Prostate gland (tissue), 2 donors: ENCODE measurements at regions not wholly inside any gene's neighbourhood (a gene's known extent, or its start where the extent isn't known, plus 50 kb on each side); places are given as distances from the start of the nearest gene placed in this dataset.

Experiments used
- CTCF ChIP-seq, 4 experiments: fragments of 200-600 bp in 2 of 4; fragments of 450-650 bp in 2 of 4; sonication (generic) in 2 of 4; IDR thresholded peaks; 1 replicate in 3 of 4; 2 replicates in 1 of 4; pipeline ENCODE4 v1.5.1; 2016 to 2019; ENCODE audit warnings: antibody characterized with exemption in 4 of 4, mild to moderate bottlenecking in 2 of 4, moderate library complexity in 2 of 4
- POLR2A ChIP-seq: fragments of 450-650 bp; IDR thresholded peaks from one replicate; pipeline ENCODE4 v1.6.1; 2016; ENCODE audit warnings: antibody characterized with exemption, mild to moderate bottlenecking

GRCh38 chr7:3133811-3134385, 90.2 kb upstream of the CARD11 start:
- TF ChIP-seq CTCF (IDR thresholded peaks at IDR 0.05), result no peak
- no peak for TF ChIP-seq POLR2A
